ENCODE measurements at regions not wholly inside any gene's neighbourhood (a gene's known extent, or its start where the extent isn't known, plus 50 kb on each side); places are given as distances from the start of the nearest gene placed in this dataset.

GRCh38 chr18:37661478-37661877 is 95.9 kb upstream of the CELF4 start:
- DNase-seq = no peak

GRCh38 chr18:37661061-37661460 is 95.5 kb upstream of the CELF4 start:
- no peak for DNase-seq

- no peak for DNase-seq
Observed at GRCh38 chr18:37660658-37661057, 95.1 kb upstream of the CELF4 start.

GRCh38 chr18:37659906-37660305 is 94.3 kb upstream of the CELF4 start:
- no peak for DNase-seq

- no peak for DNase-seq
Observed at GRCh38 chr18:37658894-37659293, 93.3 kb upstream of the CELF4 start.

- DNase-seq = no peak
Observed at GRCh38 chr18:37657493-37657892, 91.9 kb upstream of the CELF4 start.

- DNase-seq = no peak
Observed at GRCh38 chr18:37654731-37655369, 89.3 kb upstream of the CELF4 start.

- DNase-seq = no peak
Observed at GRCh38 chr18:37654034-37654433, 88.4 kb upstream of the CELF4 start.

- no peak for DNase-seq
Observed at GRCh38 chr18:37653618-37654017, 88.0 kb upstream of the CELF4 start.

DNA sequence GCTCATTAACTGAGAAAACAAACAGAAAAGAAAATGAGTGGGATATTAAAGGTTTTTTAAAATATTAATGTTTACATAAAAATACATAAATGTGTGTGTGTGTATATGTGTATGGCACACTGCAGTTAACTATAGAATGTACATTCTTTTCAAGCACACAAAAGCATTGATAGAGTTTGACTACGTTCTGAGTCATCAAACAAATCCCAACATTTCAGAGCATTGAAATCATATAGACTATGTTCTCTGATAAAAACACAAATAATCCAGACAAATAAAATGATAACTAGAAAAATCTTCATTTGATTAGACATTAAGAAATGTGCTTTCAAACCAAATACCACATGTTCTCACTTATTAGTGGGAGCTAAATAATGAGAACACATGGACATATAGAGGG is 84.3 kb upstream of the CELF4 start:
- no peak for DNase-seq

- no peak for DNase-seq
Observed at GRCh38 chr18:37649416-37649815, 83.8 kb upstream of the CELF4 start.

DNA sequence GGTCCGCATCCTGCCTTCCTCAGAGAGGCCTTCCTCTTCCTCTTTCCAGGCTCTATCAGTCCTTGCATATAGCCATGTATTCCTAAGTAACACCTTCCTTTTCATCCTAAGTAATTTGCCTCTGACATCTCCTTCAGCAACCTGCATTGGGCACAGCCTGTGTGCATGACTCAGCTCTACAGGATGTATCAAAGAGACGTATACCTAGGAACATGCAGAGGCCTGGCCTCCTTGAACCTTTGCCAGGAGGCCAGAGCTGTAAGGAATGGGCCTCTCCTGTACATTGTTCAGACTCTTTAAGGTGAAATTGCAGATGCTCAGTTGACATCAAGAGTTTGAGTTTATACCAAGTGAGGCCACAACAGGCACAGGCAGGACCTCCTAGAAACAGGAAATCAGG is 76.0 kb upstream of the CELF4 start:
- DNase-seq = no peak

- DNase-seq = no peak
Observed at GRCh38 chr18:37640504-37640903, 74.9 kb upstream of the CELF4 start.

DNA sequence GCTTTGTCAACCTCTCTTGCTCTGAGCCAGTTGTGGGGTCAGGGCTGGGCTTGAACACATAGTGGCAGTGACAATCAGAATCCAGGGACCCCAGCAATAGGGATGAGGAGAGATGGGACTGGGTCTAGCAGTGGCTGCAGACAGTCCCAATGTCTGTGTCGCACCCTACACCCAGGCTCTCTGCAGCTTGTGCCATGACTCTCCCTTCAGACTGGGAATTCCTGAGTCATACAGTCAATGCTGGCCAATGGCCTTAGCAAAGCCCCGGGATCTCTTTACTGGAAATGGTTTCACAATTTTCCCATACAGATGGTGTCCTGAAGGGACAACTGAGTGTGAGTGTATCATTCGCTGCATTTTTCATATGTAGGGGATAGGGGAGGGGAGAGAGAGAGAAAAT is 74.2 kb upstream of the CELF4 start:
- no peak for DNase-seq

DNA sequence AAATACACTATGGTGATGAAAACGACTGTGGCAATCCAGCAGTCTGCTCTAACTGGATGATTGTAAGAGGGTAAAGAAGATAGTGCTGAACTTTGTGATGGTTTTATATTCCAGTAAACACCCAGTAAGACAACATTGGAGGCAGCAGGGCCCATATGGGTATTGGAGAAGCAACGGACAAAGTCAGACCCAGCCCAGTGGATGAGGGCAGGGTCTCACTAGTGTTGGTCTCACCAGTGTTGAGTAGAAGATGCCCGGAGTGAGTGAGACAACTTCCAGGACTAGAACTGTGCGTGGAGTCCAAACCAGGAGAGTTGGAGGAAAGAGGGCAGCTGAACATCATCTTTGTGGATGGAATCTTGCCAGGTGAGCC is 71.9 kb upstream of the CELF4 start:
- no peak for DNase-seq

DNA sequence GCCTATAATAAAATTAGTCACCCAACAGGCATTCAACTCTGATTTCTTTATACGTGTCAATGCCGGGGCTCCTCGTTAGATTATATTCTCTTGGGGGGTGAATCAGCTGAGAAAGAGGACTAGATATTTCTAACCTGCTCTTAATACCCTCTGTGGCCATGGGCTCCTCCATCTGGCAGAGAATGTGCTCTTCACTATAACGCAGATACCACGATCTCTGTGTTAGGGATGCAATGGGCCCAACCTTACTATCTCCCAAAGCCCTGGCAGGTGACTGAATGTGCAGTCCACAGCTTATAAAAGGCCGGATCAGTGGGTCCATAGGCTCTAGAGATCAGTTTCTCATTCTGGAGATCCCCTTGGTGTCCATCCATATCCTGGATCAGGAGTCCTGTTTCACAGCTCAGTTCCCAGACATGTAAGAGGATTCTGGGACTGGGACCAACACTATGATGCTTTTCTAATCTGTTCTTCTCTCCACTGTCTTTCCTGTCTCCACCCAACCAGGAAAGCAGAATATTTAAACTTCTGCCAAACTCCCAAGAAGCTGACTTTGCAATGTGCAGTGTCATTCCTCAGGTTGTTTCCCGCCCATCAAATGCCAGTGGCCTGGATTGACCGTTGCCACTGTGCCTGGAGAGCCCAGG is 71.4 kb upstream of the CELF4 start:
- DNase-seq = no peak

DNA sequence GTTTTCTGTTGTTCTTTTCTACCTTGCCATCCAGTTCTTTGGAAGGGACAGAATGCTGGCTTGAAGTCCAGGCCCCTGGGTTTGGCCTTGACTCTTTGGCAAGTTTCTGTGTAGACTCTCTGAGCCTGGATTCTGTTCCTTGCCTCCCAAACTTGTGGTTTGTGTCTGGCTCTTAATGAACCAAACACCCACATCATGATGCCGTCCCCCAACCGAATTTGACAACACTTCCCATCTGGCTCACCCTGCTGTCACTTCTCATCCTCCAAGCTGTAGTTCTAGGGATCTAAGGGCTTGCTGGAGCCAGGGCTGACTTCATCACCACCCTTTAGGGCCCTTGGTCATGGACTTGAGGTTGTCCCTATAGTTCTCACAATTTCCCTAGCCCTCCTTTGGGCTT is 68.9 kb upstream of the CELF4 start:
- no peak for DNase-seq

DNA sequence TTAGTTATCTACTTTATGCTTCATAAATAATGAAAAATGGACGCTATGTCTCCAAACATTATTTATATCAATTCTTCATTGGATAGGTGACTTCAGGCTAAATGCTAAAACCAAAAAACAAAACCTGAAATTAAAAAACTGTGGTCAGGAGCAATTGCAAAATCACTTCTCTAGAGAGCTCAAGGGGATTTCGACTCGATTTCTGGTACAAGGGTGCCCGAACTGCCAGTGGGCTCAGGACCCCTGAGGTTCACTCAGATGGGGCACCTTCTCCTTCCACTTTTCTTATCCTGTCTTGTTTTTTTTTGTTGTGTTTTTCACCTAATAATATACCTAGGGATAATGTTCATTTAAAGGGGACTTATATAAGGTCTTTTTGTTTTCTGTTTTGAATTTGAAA is 65.8 kb upstream of the CELF4 start:
- DNase-seq = no peak

GRCh38 chr18:37630334-37630733 is 64.7 kb upstream of the CELF4 start:
- no peak for DNase-seq

DNA sequence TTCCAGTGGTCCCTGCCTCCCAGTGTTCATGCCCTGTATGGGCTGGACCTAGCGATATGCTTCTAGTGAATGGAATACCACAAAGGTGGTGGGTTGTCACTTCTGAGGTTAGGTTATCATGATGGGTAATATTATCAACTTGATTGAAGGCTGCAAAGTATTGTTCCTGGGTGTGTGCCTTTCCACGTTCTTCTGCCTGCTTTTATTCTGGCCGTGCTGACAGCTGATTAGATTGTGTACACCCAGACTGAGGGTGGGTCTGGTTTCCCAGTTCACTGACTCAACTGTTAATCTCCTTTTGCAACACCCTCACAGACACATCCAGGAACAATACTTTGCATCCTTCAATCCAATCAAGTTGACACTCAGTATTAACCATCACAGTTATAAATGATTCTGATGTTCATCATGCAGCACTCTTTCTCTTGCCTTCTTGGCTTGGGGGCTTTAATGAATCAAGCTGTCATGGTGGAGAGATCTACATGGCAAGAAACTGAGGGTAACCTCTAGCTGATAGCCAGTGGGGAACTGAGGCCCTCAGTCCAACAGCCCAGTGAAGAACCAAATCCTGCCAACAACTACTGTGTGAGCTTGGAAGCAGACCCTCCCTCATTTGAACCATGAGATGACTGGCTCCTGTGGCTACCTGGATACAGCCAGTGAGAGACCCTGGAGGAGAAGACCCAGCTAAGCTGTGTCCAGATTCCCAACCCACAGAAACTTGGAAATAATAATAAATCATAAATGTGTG is 63.0 kb upstream of the CELF4 start:
- DNase-seq = no peak

DNA sequence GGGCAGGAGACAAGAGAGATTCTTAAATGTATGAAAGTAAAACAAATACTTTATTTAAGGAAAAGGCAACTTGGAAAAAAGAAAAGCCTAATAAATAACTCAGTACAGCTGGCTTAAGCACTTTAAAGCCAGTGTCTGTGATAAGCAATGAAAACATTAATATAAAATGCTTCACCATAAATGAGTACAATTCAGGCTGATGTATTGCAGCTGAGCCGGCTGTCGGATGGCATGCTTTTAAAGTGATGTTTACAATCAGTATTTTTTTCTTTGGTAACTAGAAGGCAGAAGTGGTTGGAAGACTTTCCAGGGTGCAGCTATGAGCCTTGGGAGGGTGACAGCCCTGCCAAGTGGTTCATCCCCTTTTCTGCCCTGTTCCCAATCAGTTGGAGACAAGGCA is 58.7 kb upstream of the CELF4 start:
- no peak for DNase-seq

- no peak for DNase-seq
Observed at GRCh38 chr18:37619964-37620363, 54.4 kb upstream of the CELF4 start.

DNA sequence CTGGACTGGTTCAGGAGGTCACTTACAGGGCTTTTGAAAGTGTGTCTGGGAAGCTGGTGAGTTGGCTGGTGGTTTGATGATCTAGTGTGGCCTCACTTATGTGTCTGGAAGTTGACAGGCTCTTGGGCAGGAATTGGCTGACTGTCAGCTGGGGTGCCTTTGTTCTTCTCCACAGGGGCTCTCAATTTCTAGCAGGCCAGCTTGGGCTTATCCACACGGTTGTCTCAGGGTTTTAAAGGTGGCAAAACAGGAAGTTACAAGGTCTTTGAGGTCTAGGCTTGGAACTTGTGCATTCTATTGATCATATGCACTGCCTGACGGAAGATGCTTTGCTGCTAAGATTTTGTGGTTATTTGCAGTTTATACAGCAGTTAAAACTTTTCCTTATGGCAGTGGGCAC is 52.0 kb upstream of the CELF4 start:
- DNase-seq = no peak
